ENCODE measurements at regions not wholly inside any gene's neighbourhood (a gene's known extent, or its start where the extent isn't known, plus 50 kb on each side); places are given as distances from the start of the nearest gene placed in this dataset.

- no peak for TF ChIP-seq CTCF (IDR thresholded peaks at IDR 0.05; ENCODE audit: extremely low read depth, missing control alignments)
- no peak for DNase-seq (ENCODE audit: low spot score)
Measured at GRCh38 chr2:12980817-12981216, 264.1 kb downstream of the TRIB2 start.

- DNase-seq (ENCODE audit: low spot score), result no peak
- no peak for TF ChIP-seq CTCF (IDR thresholded peaks at IDR 0.05; ENCODE audit: extremely low read depth, missing control alignments)
Measured at GRCh38 chr2:12982149-12982584, 265.4 kb downstream of the TRIB2 start.

- DNase-seq (ENCODE audit: low spot score), result no peak
- no peak for TF ChIP-seq CTCF (IDR thresholded peaks at IDR 0.05; ENCODE audit: extremely low read depth, missing control alignments)
Measured at GRCh38 chr2:12987246-12987645, 270.5 kb downstream of the TRIB2 start.

- no peak for DNase-seq (ENCODE audit: low spot score)
- TF ChIP-seq CTCF (IDR thresholded peaks at IDR 0.05; ENCODE audit: extremely low read depth, missing control alignments), result no peak
Measured at GRCh38 chr2:12988279-12988678, 271.5 kb downstream of the TRIB2 start.

GRCh38 chr2:12990523-12990922 lies 273.8 kb downstream of the TRIB2 start:
- no peak for DNase-seq (ENCODE audit: low spot score)
- no peak for TF ChIP-seq CTCF (IDR thresholded peaks at IDR 0.05; ENCODE audit: extremely low read depth, missing control alignments)

- DNase-seq (ENCODE audit: low spot score), result no peak
- TF ChIP-seq CTCF (IDR thresholded peaks at IDR 0.05; ENCODE audit: extremely low read depth, missing control alignments), result no peak
Measured at GRCh38 chr2:12998685-12999084, 281.9 kb downstream of the TRIB2 start.

GRCh38 chr2:13000664-13001363 lies 284.1 kb downstream of the TRIB2 start:
- TF ChIP-seq CTCF (IDR thresholded peaks at IDR 0.05; ENCODE audit: extremely low read depth, missing control alignments), result no peak
- no peak for DNase-seq (ENCODE audit: low spot score)

Data from GM20000 (cell line).